ENCODE measurements at regions not wholly inside any gene's neighbourhood (a gene's known extent, or its start where the extent isn't known, plus 50 kb on each side); places are given as distances from the start of the nearest gene placed in this dataset.

DNA sequence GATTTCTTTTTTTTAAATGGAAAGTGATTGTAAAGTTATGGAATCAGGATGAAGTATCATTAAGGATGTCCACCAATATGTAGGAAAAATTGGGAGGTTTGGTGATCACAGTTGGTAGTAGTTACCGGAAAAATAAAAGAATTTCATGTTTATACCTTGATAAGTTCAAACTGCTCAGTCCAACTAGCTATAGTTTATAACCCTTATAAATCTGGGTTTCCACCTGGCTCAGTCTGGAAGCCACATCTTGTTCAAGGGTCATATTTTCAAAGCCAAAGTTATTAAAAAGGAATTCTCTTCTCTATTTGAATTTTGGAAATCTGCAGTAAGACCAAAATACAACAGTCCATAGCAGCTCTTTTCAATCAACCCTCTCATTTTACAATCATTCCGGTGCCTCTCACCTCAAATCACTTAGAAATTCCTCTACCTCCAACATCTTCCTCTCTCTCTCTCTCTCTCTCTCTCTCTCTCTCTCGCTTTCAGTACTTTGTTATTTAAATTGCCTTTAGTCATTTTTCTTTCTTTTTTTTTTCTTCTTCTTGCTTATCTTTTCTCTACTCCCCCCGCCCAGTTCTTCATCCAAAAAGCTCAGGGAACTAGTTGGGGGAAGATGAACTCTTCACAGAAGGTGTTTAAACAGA, 186.2 kb upstream of the TBC1D5 start:
- Mint-ChIP-seq H3K4me3 (no peak overlapping the region), H3K9me3 (ENCODE audit: insufficient read depth) (no peaks in the 10 kb centered on the region), H3K27me3 (peaks cover 26% of the 10 kb centered on the region), H3K4me1 (no peaks in the 10 kb centered on the region), H3K27ac (no peak overlapping the region)
- H3K27me3 ChIP-seq (replicated peaks in 1 of 4; ENCODE audit: control extremely low read depth in 1 of 4, control insufficient read depth in 3 of 4, insufficient read depth in 4 of 4, low read length in 3 of 4), result no peaks in the 10 kb centered on the region
- WGBS (ENCODE audit: insufficient coverage), result 100% methylated on average over 1 of the region's 4 CpGs
- no peak overlapping the region for H3K27ac ChIP-seq (ENCODE audit: low read length in 2 of 2)
- H3K4me1 ChIP-seq (ENCODE audit: control insufficient read depth in 2 of 2, insufficient read depth in 2 of 2, low read length in 2 of 2), result no peaks in the 10 kb centered on the region
- H3K79me2 ChIP-seq (ENCODE audit: control insufficient read depth, insufficient read depth, low read length), result no peaks in the 10 kb centered on the region
- no peak for TF ChIP-seq CTCF (IDR thresholded peaks at IDR 0.05)
- no peak for TF ChIP-seq EZH2 (IDR thresholded peaks at IDR 0.05; ENCODE audit: borderline replicate concordance, insufficient read depth, low read depth, low read length, poor library complexity, severe bottlenecking)
- ChIA-PET POLR2A (no interaction called here), CTCF (no interaction called here)
- no peaks in the 10 kb centered on the region for H3K36me3 ChIP-seq (replicated peaks in 1 of 2; ENCODE audit: control extremely low read depth in 1 of 2, control insufficient read depth in 1 of 2, extremely low read depth in 1 of 2, insufficient read depth in 2 of 2, low read length in 1 of 2)
- DNase-seq, result no peak
- no peaks in the 10 kb centered on the region for H4K20me1 ChIP-seq (ENCODE audit: control insufficient read depth, insufficient read depth, low read length, poor library complexity, severe bottlenecking)
- ATAC-seq (ENCODE audit: low read depth), result no peak
- no peak overlapping the region for H3K4me2 ChIP-seq (replicated peaks; ENCODE audit: low read depth, low read length, poor library complexity, severe bottlenecking)
- intact Hi-C loops (cut with micrococcal nuclease), result no loop called here
- no peak overlapping the region for H2AFZ ChIP-seq (ENCODE audit: insufficient read depth, low read depth, low read length, poor library complexity, severe bottlenecking)
- no peak overlapping the region for H3K4me3 ChIP-seq (ENCODE audit: control extremely low read depth in 1 of 5, extremely low read depth in 1 of 5, insufficient read depth in 1 of 5, low read depth in 2 of 5, low read length in 4 of 5)
- H3K9ac ChIP-seq (ENCODE audit: low read length), result no peak overlapping the region
- H3K9me3 ChIP-seq (ENCODE audit: control extremely low read depth in 1 of 3, control insufficient read depth in 2 of 3, insufficient read depth in 1 of 3, low read length in 2 of 3), result no peaks in the 10 kb centered on the region

DNA sequence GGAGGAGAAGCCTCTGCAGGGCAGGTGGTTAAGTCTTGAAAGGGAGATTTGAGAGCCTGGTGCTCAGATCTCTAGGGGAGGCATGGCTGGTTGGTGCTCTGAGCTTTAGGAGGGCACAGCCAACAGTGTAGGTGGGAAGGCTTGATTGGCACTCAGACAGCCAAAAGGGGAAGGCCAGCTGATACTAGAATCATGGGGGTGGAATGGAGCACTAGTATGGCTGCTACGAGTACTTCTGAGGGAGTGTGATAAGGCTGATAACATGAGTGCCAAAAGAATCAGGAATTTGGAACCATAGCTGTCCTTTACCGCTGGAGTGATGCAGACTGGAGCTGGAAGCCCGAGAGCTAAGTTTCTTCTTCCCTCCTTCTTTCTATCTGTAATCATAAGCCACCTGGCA, 184.6 kb upstream of the TBC1D5 start:
- no peaks in the 10 kb centered on the region for H3K4me1 Mint-ChIP-seq
- DNase-seq (no peak), ATAC-seq (ENCODE audit: low read depth) (no peak)
- Histone ChIP-seq H3K4me2 (replicated peaks; ENCODE audit: low read depth, low read length, poor library complexity, severe bottlenecking) (no peak overlapping the region), H3K27ac (ENCODE audit: low read length in 2 of 2) (no peak overlapping the region), H4K20me1 (ENCODE audit: control insufficient read depth, insufficient read depth, low read length, poor library complexity, severe bottlenecking) (no peaks in the 10 kb centered on the region), H3K79me2 (ENCODE audit: control insufficient read depth, insufficient read depth, low read length) (no peaks in the 10 kb centered on the region), H3K36me3 (replicated peaks in 1 of 2; ENCODE audit: control extremely low read depth in 1 of 2, control insufficient read depth in 1 of 2, extremely low read depth in 1 of 2, insufficient read depth in 2 of 2, low read length in 1 of 2) (no peaks in the 10 kb centered on the region), H3K9me3 (ENCODE audit: control extremely low read depth in 1 of 3, control insufficient read depth in 2 of 3, insufficient read depth in 1 of 3, low read length in 2 of 3) (no peaks in the 10 kb centered on the region), H3K9ac (ENCODE audit: low read length) (no peak overlapping the region), H2AFZ (ENCODE audit: insufficient read depth, low read depth, low read length, poor library complexity, severe bottlenecking) (no peak overlapping the region), H3K4me3 (ENCODE audit: control extremely low read depth in 1 of 5, extremely low read depth in 1 of 5, insufficient read depth in 1 of 5, low read depth in 2 of 5, low read length in 4 of 5) (no peak overlapping the region), H3K4me1 (ENCODE audit: control insufficient read depth in 2 of 2, insufficient read depth in 2 of 2, low read length in 2 of 2) (no peaks in the 10 kb centered on the region), H3K27me3 (replicated peaks in 1 of 4; ENCODE audit: control extremely low read depth in 1 of 4, control insufficient read depth in 3 of 4, insufficient read depth in 4 of 4, low read length in 3 of 4) (no peaks in the 10 kb centered on the region)
- TF ChIP-seq EZH2 (IDR thresholded peaks at IDR 0.05; ENCODE audit: borderline replicate concordance, insufficient read depth, low read depth, low read length, poor library complexity, severe bottlenecking) (no peak), CTCF (IDR thresholded peaks at IDR 0.05) (no peak)
- no peak overlapping the region for H3K27ac Mint-ChIP-seq
- no peak overlapping the region for H3K4me3 Mint-ChIP-seq
- peaks cover 25% of the 10 kb centered on the region for H3K27me3 Mint-ChIP-seq
- CTCF ChIA-PET, result no interaction called here
- intact Hi-C loops (cut with micrococcal nuclease), result no loop called here
- 100% methylated on average over 2 of the region's 3 CpGs for WGBS (ENCODE audit: insufficient coverage)
- H3K9me3 Mint-ChIP-seq (ENCODE audit: insufficient read depth), result no peaks in the 10 kb centered on the region
- POLR2A ChIA-PET, result no interaction called here

All from B cell (primary cell).